ENCODE measurements at regions not wholly inside any gene's neighbourhood (a gene's known extent, or its start where the extent isn't known, plus 50 kb on each side); places are given as distances from the start of the nearest gene placed in this dataset.
"Not testable (repeated sequence)": the region's sequence is repeated elsewhere in the genome, so short reads cannot be mapped to it uniquely, and the experiment has no call there.

DNA sequence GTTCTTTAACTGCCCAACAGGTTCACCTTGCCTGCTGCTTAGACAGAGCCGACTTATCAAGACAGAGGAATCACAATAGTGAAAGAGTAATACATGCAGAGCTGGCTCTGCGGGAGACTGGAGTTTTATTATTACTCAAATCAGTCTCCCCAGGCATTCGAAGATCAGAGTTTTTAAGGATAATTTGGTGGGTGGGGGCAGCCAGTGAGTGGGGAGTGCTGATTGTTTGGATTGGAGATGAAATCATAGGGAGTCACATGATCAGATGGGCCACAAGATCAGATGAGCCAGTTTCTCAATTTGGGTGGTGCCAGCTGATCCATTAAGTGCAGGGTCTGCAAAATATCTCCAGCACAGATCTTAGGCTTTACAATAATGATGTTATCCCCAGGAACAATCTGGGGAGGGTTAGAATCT lies 131.3 kb downstream of the AKR1D1 start:
- DNase-seq = peak; percentile 41
- Histone ChIP-seq H3K4me3 (ENCODE audit: low read length) (no peak overlapping the region), H3K36me3 (ENCODE audit: control insufficient read depth, insufficient read depth, low read length) (no peaks in the 10 kb centered on the region), H3K18ac (ENCODE audit: low read length) (peak overlapping the region; percentile 70), H3K4me1 (ENCODE audit: control insufficient read depth, low read depth, low read length) (no peaks in the 10 kb centered on the region), H3K4ac (ENCODE audit: low read depth, low read length) (no peak overlapping the region), H3K4me2 (ENCODE audit: low read length) (no peak overlapping the region), H3K79me1 (ENCODE audit: low read length) (no peaks in the 10 kb centered on the region), H3K27ac (ENCODE audit: low read depth, low read length) (peak overlapping the region; percentile 50), H3K9ac (ENCODE audit: low read length) (no peak overlapping the region), H2BK15ac (replicated peaks; ENCODE audit: low read depth) (no peak overlapping the region), H3K56ac (ENCODE audit: low read length) (peak overlapping the region; percentile 5), H3K27me3 (ENCODE audit: insufficient read depth, low read length, poor library complexity) (no peaks in the 10 kb centered on the region), H4K5ac (ENCODE audit: low read length) (no peak overlapping the region), H3K79me2 (ENCODE audit: control insufficient read depth, insufficient read depth, low read length) (no peaks in the 10 kb centered on the region), H2BK5ac (ENCODE audit: low read length) (peak overlapping the region; percentile 14), H2AK5ac (ENCODE audit: low read length) (no peak overlapping the region), H3K23ac (ENCODE audit: low read length) (no peak overlapping the region), H2BK120ac (ENCODE audit: low read depth, low read length) (no peak overlapping the region), H4K8ac (ENCODE audit: low read depth, low read length) (no peak overlapping the region)
- no CpG with 5 or more reads among the region's 3 CpGs for WGBS (ENCODE audit: extremely low coverage, insufficient coverage, low lambda C conversion rate)

DNA sequence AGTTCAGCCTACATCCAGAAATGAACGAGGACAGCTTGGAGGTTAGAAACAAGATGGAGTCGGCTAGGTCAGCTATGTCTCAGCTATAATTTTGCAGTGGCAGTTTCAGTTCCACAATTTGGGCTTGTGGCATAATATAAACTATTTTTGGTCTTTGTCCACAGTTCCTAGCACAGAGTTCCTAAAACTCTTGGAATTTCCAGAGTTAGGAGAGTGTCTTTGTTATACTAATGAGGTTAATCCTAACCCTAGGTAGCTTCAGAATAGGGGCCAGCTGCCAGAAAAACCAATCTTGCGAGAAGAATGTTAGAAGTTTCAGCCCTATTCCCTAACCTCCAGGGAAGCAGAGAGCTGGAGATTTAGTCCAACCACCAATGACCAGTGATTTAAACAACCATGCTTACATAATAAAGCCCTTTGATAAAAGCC lies 131.9 kb downstream of the AKR1D1 start:
- no peaks in the 10 kb centered on the region for H3K36me3 ChIP-seq (ENCODE audit: control insufficient read depth, insufficient read depth, low read length)
- peak overlapping the region; percentile 39 for H3K27ac ChIP-seq (ENCODE audit: low read depth, low read length)
- H3K4me1 ChIP-seq (ENCODE audit: control insufficient read depth, low read depth, low read length) = no peaks in the 10 kb centered on the region

GRCh38 chr7:138208864-138209263 lies 132.6 kb downstream of the AKR1D1 start:
- Histone ChIP-seq H3K27ac (ENCODE audit: low read depth, low read length) (no peak overlapping the region), H3K56ac (ENCODE audit: low read length) (peak overlapping the region; percentile 6), H3K4me1 (ENCODE audit: control insufficient read depth, low read depth, low read length) (no peaks in the 10 kb centered on the region), H2BK15ac (replicated peaks; ENCODE audit: low read depth) (no peak overlapping the region), H3K4me2 (ENCODE audit: low read length) (no peak overlapping the region), H3K27me3 (ENCODE audit: insufficient read depth, low read length, poor library complexity) (no peaks in the 10 kb centered on the region), H2BK5ac (ENCODE audit: low read length) (no peak overlapping the region), H3K4ac (ENCODE audit: low read depth, low read length) (peak overlapping the region; percentile 84), H3K18ac (ENCODE audit: low read length) (no peak overlapping the region), H3K36me3 (ENCODE audit: control insufficient read depth, insufficient read depth, low read length) (no peaks in the 10 kb centered on the region), H2AK5ac (ENCODE audit: low read length) (no peak overlapping the region), H3K79me1 (ENCODE audit: low read length) (no peaks in the 10 kb centered on the region), H3K4me3 (ENCODE audit: low read length) (no peak overlapping the region), H2BK120ac (ENCODE audit: low read depth, low read length) (no peak overlapping the region), H3K23ac (ENCODE audit: low read length) (no peak overlapping the region), H4K8ac (ENCODE audit: low read depth, low read length) (no peak overlapping the region), H3K9ac (ENCODE audit: low read length) (no peak overlapping the region), H4K5ac (ENCODE audit: low read length) (no peak overlapping the region), H3K79me2 (ENCODE audit: control insufficient read depth, insufficient read depth, low read length) (no peaks in the 10 kb centered on the region)
- no peak for DNase-seq
- no CpG with 5 or more reads among the region's 2 CpGs for WGBS (ENCODE audit: extremely low coverage, insufficient coverage, low lambda C conversion rate)

More for the DNA sequence above, 131.9 kb downstream of the AKR1D1 start:
- DNase-seq = no peak
- no peak overlapping the region for H3K4ac ChIP-seq (ENCODE audit: low read depth, low read length)
- WGBS (ENCODE audit: extremely low coverage, insufficient coverage, low lambda C conversion rate) = no CpG with 5 or more reads among the region's 3 CpGs
- no peak overlapping the region for H2BK15ac ChIP-seq (replicated peaks; ENCODE audit: low read depth)
- peak overlapping the region; percentile 70 for H3K18ac ChIP-seq (ENCODE audit: low read length)
- H2BK5ac ChIP-seq (ENCODE audit: low read length) = peak overlapping the region; percentile 14
- no peaks in the 10 kb centered on the region for H3K27me3 ChIP-seq (ENCODE audit: insufficient read depth, low read length, poor library complexity)
- no peak overlapping the region for H3K23ac ChIP-seq (ENCODE audit: low read length)
- H3K79me2 ChIP-seq (ENCODE audit: control insufficient read depth, insufficient read depth, low read length) = no peaks in the 10 kb centered on the region
- no peak overlapping the region for H2BK120ac ChIP-seq (ENCODE audit: low read depth, low read length)
- no peak overlapping the region for H2AK5ac ChIP-seq (ENCODE audit: low read length)
- H4K5ac ChIP-seq (ENCODE audit: low read length) = no peak overlapping the region
- H3K56ac ChIP-seq (ENCODE audit: low read length) = peak overlapping the region; percentile 5
- no peaks in the 10 kb centered on the region for H3K79me1 ChIP-seq (ENCODE audit: low read length)
- no peak overlapping the region for H4K8ac ChIP-seq (ENCODE audit: low read depth, low read length)
- H3K4me3 ChIP-seq (ENCODE audit: low read length) = no peak overlapping the region
- no peak overlapping the region for H3K4me2 ChIP-seq (ENCODE audit: low read length)
- H3K9ac ChIP-seq (ENCODE audit: low read length) = no peak overlapping the region

GRCh38 chr7:138212314-138212713 lies 136.1 kb downstream of the AKR1D1 start:
- H3K4me2 ChIP-seq (ENCODE audit: low read length) = no peak overlapping the region
- no peak overlapping the region for H3K4ac ChIP-seq (ENCODE audit: low read depth, low read length)
- no peak overlapping the region for H4K5ac ChIP-seq (ENCODE audit: low read length)
- H3K4me3 ChIP-seq (ENCODE audit: low read length) = no peak overlapping the region
- WGBS (ENCODE audit: extremely low coverage, insufficient coverage, low lambda C conversion rate) = no CpG with 5 or more reads among the region's 2 CpGs
- H3K79me2 ChIP-seq (ENCODE audit: control insufficient read depth, insufficient read depth, low read length) = no peaks in the 10 kb centered on the region
- H3K27me3 ChIP-seq (ENCODE audit: insufficient read depth, low read length, poor library complexity) = no peaks in the 10 kb centered on the region
- H3K23ac ChIP-seq (ENCODE audit: low read length) = no peak overlapping the region
- H3K9ac ChIP-seq (ENCODE audit: low read length) = no peak overlapping the region
- H3K79me1 ChIP-seq (ENCODE audit: low read length) = no peaks in the 10 kb centered on the region
- H3K27ac ChIP-seq (ENCODE audit: low read depth, low read length) = no peak overlapping the region
- no peak overlapping the region for H4K8ac ChIP-seq (ENCODE audit: low read depth, low read length)
- no peaks in the 10 kb centered on the region for H3K4me1 ChIP-seq (ENCODE audit: control insufficient read depth, low read depth, low read length)
- H2AK5ac ChIP-seq (ENCODE audit: low read length) = no peak overlapping the region
- H2BK5ac ChIP-seq (ENCODE audit: low read length) = no peak overlapping the region
- DNase-seq = no peak
- H3K36me3 ChIP-seq (ENCODE audit: control insufficient read depth, insufficient read depth, low read length) = no peaks in the 10 kb centered on the region
- no peak overlapping the region for H2BK120ac ChIP-seq (ENCODE audit: low read depth, low read length)
- H3K18ac ChIP-seq (ENCODE audit: low read length) = no peak overlapping the region
- H3K56ac ChIP-seq (ENCODE audit: low read length) = no peak overlapping the region
- H2BK15ac ChIP-seq (replicated peaks; ENCODE audit: low read depth) = no peak overlapping the region

- H3K36me3 ChIP-seq (ENCODE audit: control insufficient read depth, insufficient read depth, low read length) = no peaks in the 10 kb centered on the region
- no peaks in the 10 kb centered on the region for H3K79me2 ChIP-seq (ENCODE audit: control insufficient read depth, insufficient read depth, low read length)
- no peaks in the 10 kb centered on the region for H3K4me1 ChIP-seq (ENCODE audit: control insufficient read depth, low read depth, low read length)
- H3K27me3 ChIP-seq (ENCODE audit: insufficient read depth, low read length, poor library complexity) = no peaks in the 10 kb centered on the region
- no peak overlapping the region for H3K4ac ChIP-seq (ENCODE audit: low read depth, low read length)
- no peak overlapping the region for H4K8ac ChIP-seq (ENCODE audit: low read depth, low read length)
- no peak overlapping the region for H2AK5ac ChIP-seq (ENCODE audit: low read length)
- no peak overlapping the region for H3K4me3 ChIP-seq (ENCODE audit: low read length)
- no CpG with 5 or more reads among the region's 4 CpGs for WGBS (ENCODE audit: extremely low coverage, insufficient coverage, low lambda C conversion rate)
- no peak overlapping the region for H2BK5ac ChIP-seq (ENCODE audit: low read length)
- no peak overlapping the region for H3K56ac ChIP-seq (ENCODE audit: low read length)
- no peaks in the 10 kb centered on the region for H3K79me1 ChIP-seq (ENCODE audit: low read length)
- no peak for DNase-seq
- H4K5ac ChIP-seq (ENCODE audit: low read length) = no peak overlapping the region
- H2BK15ac ChIP-seq (replicated peaks; ENCODE audit: low read depth) = no peak overlapping the region
- no peak overlapping the region for H3K9ac ChIP-seq (ENCODE audit: low read length)
- H3K23ac ChIP-seq (ENCODE audit: low read length) = no peak overlapping the region
- H3K18ac ChIP-seq (ENCODE audit: low read length) = peak overlapping the region; percentile 51
- no peak overlapping the region for H2BK120ac ChIP-seq (ENCODE audit: low read depth, low read length)
- no peak overlapping the region for H3K4me2 ChIP-seq (ENCODE audit: low read length)
- H3K27ac ChIP-seq (ENCODE audit: low read depth, low read length) = no peak overlapping the region
These were observed 138.7 kb downstream of the AKR1D1 start for GRCh38 chr7:138214926-138215325.

- not testable (repeated sequence) for H4K5ac ChIP-seq (ENCODE audit: low read length); H3K4ac ChIP-seq (ENCODE audit: low read depth, low read length); H3K18ac ChIP-seq (ENCODE audit: low read length); H3K27me3 ChIP-seq (ENCODE audit: insufficient read depth, low read length, poor library complexity); H2BK15ac ChIP-seq (replicated peaks; ENCODE audit: low read depth); H4K8ac ChIP-seq (ENCODE audit: low read depth, low read length); H3K4me1 ChIP-seq (ENCODE audit: control insufficient read depth, low read depth, low read length); H2BK5ac ChIP-seq (ENCODE audit: low read length); H3K56ac ChIP-seq (ENCODE audit: low read length); H3K27ac ChIP-seq (ENCODE audit: low read depth, low read length); H3K79me2 ChIP-seq (ENCODE audit: control insufficient read depth, insufficient read depth, low read length); H3K23ac ChIP-seq (ENCODE audit: low read length); H3K4me3 ChIP-seq (ENCODE audit: low read length); H3K36me3 ChIP-seq (ENCODE audit: control insufficient read depth, insufficient read depth, low read length); DNase-seq; H2BK120ac ChIP-seq (ENCODE audit: low read depth, low read length); H2AK5ac ChIP-seq (ENCODE audit: low read length); H3K9ac ChIP-seq (ENCODE audit: low read length); H3K4me2 ChIP-seq (ENCODE audit: low read length); H3K79me1 ChIP-seq (ENCODE audit: low read length)
- no CpG with 5 or more reads among the region's 3 CpGs for WGBS (ENCODE audit: extremely low coverage, insufficient coverage, low lambda C conversion rate)
These were observed 144.1 kb downstream of the AKR1D1 start for GRCh38 chr7:138220321-138220720.
